H1 (cell line): ENCODE measurements at regions not wholly inside any gene's neighbourhood (a gene's known extent, or its start where the extent isn't known, plus 50 kb on each side); places are given as distances from the start of the nearest gene placed in this dataset.

Source experiments
- CTCF ChIA-PET: fragments of 300-600 bp; sonication (Branson Sonifier 250); formaldehyde crosslinking; loops from one replicate; lab custom pipeline; 2021; ENCODE audit not compliant: partially characterized antibody; lab: Charles Lee
- POLR2A ChIA-PET: fragments of 300-600 bp; sonication (Branson Sonifier 250); formaldehyde crosslinking; loops from one replicate; lab custom pipeline; 2021; ENCODE audit warnings: inconsistent platforms; ENCODE audit not compliant: partially characterized antibody; lab: Charles Lee
- DNase-seq, 2 experiments: peaks; one replicate each; pipeline versions ENCODE4 v3.0.0 to v3.0.0-alpha.2; 2010 to 2022; ENCODE audit warnings: low spot score in 2 of 2, low read depth in 1 of 2, mixed read lengths in 1 of 2
- FAIRE-seq: peaks from 2 replicates; lab custom pipeline; 2011; peaks lifted over from hg19 to GRCh38; lab: Jason Lieb, UNC
- H2AFZ ChIP-seq: 2 replicates; pipeline ENCODE4 v1.8.1; 2012; ENCODE audit warnings: low read length, inconsistent platforms
- H2AK5ac ChIP-seq: 2 replicates; pipeline ENCODE4 v1.6.1; 2013; ENCODE audit warnings: low read depth, low read length
- H2BK120ac ChIP-seq: replicated peaks from 2 replicates; pipeline ENCODE3; 2013; ENCODE audit warnings: low read depth, low read length, inconsistent platforms
- H2BK12ac ChIP-seq: 2 replicates; pipeline ENCODE4 v1.6.1; 2013; ENCODE audit warnings: low read depth, low read length
- H2BK15ac ChIP-seq: 2 replicates; pipeline ENCODE4 v1.6.1; 2013; ENCODE audit warnings: low read length
- H2BK20ac ChIP-seq: 2 replicates; pipeline ENCODE4 v1.6.1; 2013; ENCODE audit warnings: low read length
- H2BK5ac ChIP-seq: 2 replicates; pipeline ENCODE4 v1.6.1; 2013; ENCODE audit warnings: low read depth, low read length
- H3K14ac ChIP-seq: 2 replicates; pipeline ENCODE4 v1.6.1; 2013; ENCODE audit warnings: inconsistent platforms; ENCODE audit not compliant: insufficient read length
- H3K18ac ChIP-seq: 2 replicates; pipeline ENCODE4 v1.6.1; 2013; ENCODE audit warnings: low read length; ENCODE audit errors: extremely low read depth
- H3K23ac ChIP-seq: 2 replicates; pipeline ENCODE4 v1.6.1; 2013; ENCODE audit warnings: inconsistent platforms; ENCODE audit not compliant: insufficient read length
- H3K23me2 ChIP-seq: 2 replicates; pipeline ENCODE4 v1.6.1; 2013; ENCODE audit warnings: low read depth, low read length
- H3K27ac ChIP-seq: 2 replicates; pipeline ENCODE4 v1.6.1; 2011; ENCODE audit warnings: low read depth, low read length, inconsistent platforms
- H3K27me3 ChIP-seq, 4 experiments: replicated peaks in 1 of 4; 1 replicate in 1 of 4; 2 replicates in 3 of 4; pipeline versions ENCODE4 v1.6.1 to v1.8.1; 2011 to 2013; ENCODE audit warnings: low read length in 3 of 4, mild to moderate bottlenecking in 3 of 4, inconsistent platforms in 2 of 4, mixed read lengths in 2 of 4, moderate library complexity in 1 of 4; ENCODE audit not compliant: control insufficient read depth in 3 of 4, insufficient read depth in 3 of 4; ENCODE audit errors: extremely low read depth in 1 of 4
- H3K36me3 ChIP-seq, 4 experiments: 2 replicates each; pipeline versions ENCODE4 v1.6.1 to v1.8.1; 2011 to 2013; ENCODE audit warnings: mild to moderate bottlenecking in 4 of 4, low read length in 3 of 4, moderate library complexity in 2 of 4, control low read depth in 1 of 4, inconsistent platforms in 1 of 4; ENCODE audit not compliant: insufficient read depth in 4 of 4, control insufficient read depth in 2 of 4
- H3K4ac ChIP-seq: replicated peaks from 2 replicates; pipeline ENCODE3; 2013; ENCODE audit warnings: low read length, low read depth, mixed read lengths, inconsistent platforms; ENCODE audit not compliant: insufficient read length
- H3K4me1 ChIP-seq, 4 experiments: replicated peaks in 1 of 4; 1 replicate in 1 of 4; 2 replicates in 3 of 4; pipeline versions ENCODE4 v1.6.1 to v1.8.1; 2011 to 2013; ENCODE audit warnings: low read length in 3 of 4, inconsistent platforms in 2 of 4, mixed read lengths in 1 of 4; ENCODE audit not compliant: insufficient read depth in 4 of 4, control insufficient read depth in 3 of 4
- H3K4me2 ChIP-seq, 2 experiments: 2 replicates each; pipeline versions ENCODE4 v1.6.1 to v1.8.1; 2011 to 2013; ENCODE audit warnings: low read depth in 2 of 2, low read length in 2 of 2, control low read depth in 1 of 2, inconsistent platforms in 1 of 2, mild to moderate bottlenecking in 1 of 2; ENCODE audit not compliant: insufficient read depth in 1 of 2
- H3K4me3 ChIP-seq, 4 experiments: fragments of 200-600, 300-600 bp in 1 of 4; sonication (generic), shearing (Covaris generic), sonication (Bioruptor Twin) in 1 of 4; 2 replicates each; pipeline versions ENCODE4 v1.5.1 to v1.8.1; 2011 to 2016; ENCODE audit warnings: low read length in 4 of 4, low read depth in 3 of 4, control low read depth in 2 of 4, inconsistent platforms in 2 of 4, mild to moderate bottlenecking in 2 of 4, mixed read lengths in 1 of 4, moderate library complexity in 1 of 4; ENCODE audit not compliant: insufficient read depth in 2 of 4; ENCODE audit errors: extremely low read depth in 1 of 4
- H3K56ac ChIP-seq: replicated peaks from 2 replicates; pipeline ENCODE3; 2013; ENCODE audit warnings: low read depth, mild to moderate bottlenecking, mixed read lengths, low read length, inconsistent platforms; ENCODE audit not compliant: insufficient read length
- H3K79me1 ChIP-seq: 2 replicates; pipeline ENCODE4 v1.6.1; 2013; ENCODE audit warnings: low read depth, low read length, control low read depth
- H3K79me2 ChIP-seq, 2 experiments: 2 replicates each; pipeline versions ENCODE4 v1.6.1 to v1.8.1; 2012 to 2013; ENCODE audit warnings: low read length in 2 of 2, mild to moderate bottlenecking in 2 of 2, inconsistent platforms in 1 of 2; ENCODE audit not compliant: insufficient read depth in 2 of 2, control insufficient read depth in 1 of 2
- H3K9ac ChIP-seq, 4 experiments: replicated peaks in 1 of 4; 1 replicate in 1 of 4; 2 replicates in 3 of 4; pipeline versions ENCODE4 v1.6.1 to v1.8.1; 2011 to 2013; ENCODE audit warnings: low read depth in 3 of 4, low read length in 3 of 4, control low read depth in 2 of 4, mild to moderate bottlenecking in 2 of 4, moderate library complexity in 2 of 4, inconsistent platforms in 1 of 4; ENCODE audit errors: extremely low read depth in 1 of 4
- H3K9me3 ChIP-seq, 2 experiments: 2 replicates each; pipeline versions ENCODE4 v1.6.1 to v1.8.1; 2012 to 2013; ENCODE audit warnings: mild to moderate bottlenecking in 2 of 2, moderate library complexity in 2 of 2, control low read depth in 1 of 2, inconsistent platforms in 1 of 2, low read depth in 1 of 2, low read length in 1 of 2, mixed read lengths in 1 of 2; ENCODE audit not compliant: insufficient read depth in 2 of 2
- H4K20me1 ChIP-seq, 2 experiments: replicated peaks in 1 of 2; 2 replicates each; pipeline versions ENCODE3 to v1.8.1; 2011 to 2013; ENCODE audit warnings: inconsistent platforms in 2 of 2, low read length in 2 of 2, mild to moderate bottlenecking in 1 of 2; ENCODE audit not compliant: insufficient read depth in 2 of 2, control insufficient read depth in 1 of 2
- H4K5ac ChIP-seq: 2 replicates; pipeline ENCODE4 v1.6.1; 2013; ENCODE audit warnings: low read length, low read depth, mixed read lengths, inconsistent platforms; ENCODE audit not compliant: insufficient read length
- H4K8ac ChIP-seq: 2 replicates; pipeline ENCODE4 v1.8.0; 2013; ENCODE audit warnings: mild to moderate bottlenecking, moderate library complexity, low read length, inconsistent platforms; ENCODE audit not compliant: insufficient read depth; ENCODE audit errors: extremely low read depth
- H4K91ac ChIP-seq: replicated peaks from 2 replicates; pipeline ENCODE3; 2013; ENCODE audit warnings: low read length, mixed read lengths, inconsistent platforms; ENCODE audit not compliant: insufficient read length
- TBP ChIP-seq: IDR thresholded peaks from 2 replicates; pipeline ENCODE4 v1.6.1; 2011; ENCODE audit warnings: low read depth, low read length, improper control_type of control experiment

DNA sequence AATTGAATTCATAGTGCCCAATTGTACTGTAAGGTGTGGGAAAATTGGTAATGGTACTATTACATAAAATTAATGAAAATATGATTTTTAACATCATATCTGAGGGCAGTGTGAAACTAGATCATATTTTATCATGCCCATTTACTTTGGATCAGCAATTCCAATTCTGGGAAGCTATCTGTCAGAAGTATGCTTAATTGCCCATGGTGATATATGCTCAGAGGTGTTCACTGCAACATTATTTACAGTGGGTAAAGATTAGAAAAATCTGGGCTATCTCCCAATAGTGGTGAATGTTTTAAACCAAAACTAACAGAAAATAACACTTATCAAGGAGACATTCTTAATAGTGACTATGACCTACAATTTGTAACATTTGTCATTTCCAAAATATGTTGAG lies 1260.0 kb downstream of the BRINP3 start:
- no peak overlapping the region for H3K27ac ChIP-seq
- no peak overlapping the region for H3K14ac ChIP-seq
- no peak overlapping the region for H3K4me3 ChIP-seq
- H4K91ac ChIP-seq, result no peak overlapping the region
- H3K4ac ChIP-seq, result no peak overlapping the region
- no peak for TF ChIP-seq TBP
- H4K5ac ChIP-seq, result no peak overlapping the region
- H3K23me2 ChIP-seq, result no peaks in the 10 kb centered on the region
- no peak overlapping the region for H2BK20ac ChIP-seq
- no peak overlapping the region for H3K9ac ChIP-seq
- CTCF ChIA-PET, result no interaction called here
- H4K8ac ChIP-seq, result no peak overlapping the region
- H2AK5ac ChIP-seq, result no peak overlapping the region
- no peaks in the 10 kb centered on the region for H3K36me3 ChIP-seq
- H3K79me2 ChIP-seq, result no peaks in the 10 kb centered on the region
- no peaks in the 10 kb centered on the region for H4K20me1 ChIP-seq
- no peak overlapping the region for H3K23ac ChIP-seq
- H2BK5ac ChIP-seq, result no peak overlapping the region
- H2BK15ac ChIP-seq, result no peak overlapping the region
- no peak for DNase-seq
- no peak for FAIRE-seq
- POLR2A ChIA-PET, result no interaction called here
- no peak overlapping the region for H3K4me2 ChIP-seq
- no peaks in the 10 kb centered on the region; a peak in 1 of 4 replicates for H3K9me3 ChIP-seq
- H3K79me1 ChIP-seq, result no peaks in the 10 kb centered on the region
- no peak overlapping the region for H2BK120ac ChIP-seq
- H3K18ac ChIP-seq, result no peak overlapping the region
- no peak overlapping the region for H2BK12ac ChIP-seq
- H2AFZ ChIP-seq, result no peak overlapping the region
- H3K27me3 ChIP-seq, result no peaks in the 10 kb centered on the region
- no peak overlapping the region for H3K56ac ChIP-seq
- H3K4me1 ChIP-seq, result no peaks in the 10 kb centered on the region
